ENCODE measurements at regions not wholly inside any gene's neighbourhood (a gene's known extent, or its start where the extent isn't known, plus 50 kb on each side); places are given as distances from the start of the nearest gene placed in this dataset.

- POLR2A ChIA-PET = no interaction called here
- H3K4me2 ChIP-seq (ENCODE audit: insufficient read depth, low read length) = no peak overlapping the region
- intact Hi-C loops (cut with micrococcal nuclease) = no loop called here
- CTCF ChIA-PET (ENCODE audit: low intra/inter-chr PET ratio) = no interaction called here
- no peaks in the 10 kb centered on the region for H4K20me1 ChIP-seq (replicated peaks; ENCODE audit: control insufficient read depth, insufficient read depth, low read length)
- no peaks in the 10 kb centered on the region for H3K36me3 ChIP-seq (ENCODE audit: control insufficient read depth, insufficient read depth, low read length)
- no peaks in the 10 kb centered on the region for H3K27me3 ChIP-seq (ENCODE audit: control insufficient read depth in 2 of 2, insufficient read depth in 2 of 2, low read length in 2 of 2)
- DNase-seq (ENCODE audit: extremely low read depth in 1 of 4, low spot score in 3 of 4) (no peak), FAIRE-seq (no peak), ATAC-seq (no peak)
- H3K9ac ChIP-seq (ENCODE audit: insufficient read depth in 1 of 2, low read depth in 2 of 2, low read length in 2 of 2) = no peak overlapping the region
- no peak overlapping the region for H3K27ac ChIP-seq (ENCODE audit: extremely low read depth, low read depth, low read length)
- H3K4me3 ChIP-seq = no peak overlapping the region
- no peaks in the 10 kb centered on the region for H3K79me2 ChIP-seq (ENCODE audit: control insufficient read depth, insufficient read depth, low read length)
- no peak overlapping the region for H2AFZ ChIP-seq (ENCODE audit: low read depth, low read length)
- in situ Hi-C loops (cut with MboI) = no loop called here
- no TSS peak for BruUV-seq (replicated peaks)
- H3K9me3 ChIP-seq (replicated peaks; ENCODE audit: control insufficient read depth, insufficient read depth, low read depth, low read length) = no peaks in the 10 kb centered on the region
- TF ChIP-seq ZNF197 (CRISPR knock-in tag; IDR thresholded peaks at IDR 0.05; ENCODE audit: low read depth) = no peak
- TF ChIP-seq ARHGAP35 (IDR thresholded peaks at IDR 0.05; ENCODE audit: partially characterized antibody) = no peak
- TF ChIP-seq ZNF280B (CRISPR knock-in tag; IDR thresholded peaks at IDR 0.05) = no peak
- no peak for TF ChIP-seq FOXA3 (CRISPR knock-in tag; conservative IDR thresholded peaks at IDR 0.05 in 1 of 2, IDR thresholded peaks at IDR 0.05 in 1 of 2)
- no peak for TF ChIP-seq CREB3 (tag; conservative IDR thresholded peaks at IDR 0.05; ENCODE audit: low read depth)
- no peak for TF ChIP-seq CREB3L1 (IDR thresholded peaks at IDR 0.05; ENCODE audit: borderline replicate concordance, low read depth)
- TF ChIP-seq HMG20A (CRISPR knock-in tag; conservative IDR thresholded peaks at IDR 0.05) = no peak
- TF ChIP-seq ZNF695 (CRISPR knock-in tag; IDR thresholded peaks at IDR 0.05) = no peak
- H3K4me1 ChIP-seq (replicated peaks in 1 of 2; ENCODE audit: control insufficient read depth in 2 of 2, insufficient read depth in 2 of 2, low read length in 2 of 2) = no peaks in the 10 kb centered on the region
- H3K9me1 ChIP-seq (ENCODE audit: control insufficient read depth, insufficient read depth, low read length) = no peaks in the 10 kb centered on the region
- 0% methylated on average over 2 of the region's 2 CpGs for WGBS (ENCODE audit: insufficient coverage, low coverage, missing lambda C conversion rate)
Observed at GRCh38 chr20:24718277-24718676, 230.8 kb upstream of the CST7 start.
